ENCODE measurements at regions not wholly inside any gene's neighbourhood (a gene's known extent, or its start where the extent isn't known, plus 50 kb on each side); places are given as distances from the start of the nearest gene placed in this dataset.

DNA sequence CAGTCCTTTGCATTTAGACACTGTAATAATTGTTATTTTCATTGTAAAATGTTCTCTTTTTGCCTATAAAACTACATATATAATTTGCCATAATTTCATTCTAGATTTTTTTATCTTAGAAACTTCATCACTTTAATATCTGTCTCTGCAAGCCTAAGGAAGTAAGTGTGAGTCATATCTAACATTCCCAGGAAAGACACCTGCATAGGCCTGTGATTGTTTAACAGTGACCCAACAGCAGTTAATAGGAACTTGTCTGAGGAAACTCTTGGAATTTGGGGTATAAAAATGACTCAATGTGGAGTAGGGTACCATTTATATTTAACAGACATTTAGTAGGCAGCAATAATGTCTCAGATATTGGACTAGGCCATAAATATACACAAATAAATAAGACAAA, 229.2 kb upstream of the FAM174A start:
- TF ChIP-seq POLR2A (IDR thresholded peaks at IDR 0.05) (no peak), CTCF (IDR thresholded peaks at IDR 0.05) (no peak)
